Activated T-cell treated with anti-CD3 and anti-CD28 coated beads, Interleukin-2, amount 50 U/mL, for 72 hours (primary cell): ENCODE measurements at regions not wholly inside any gene's neighbourhood (a gene's known extent, or its start where the extent isn't known, plus 50 kb on each side); places are given as distances from the start of the nearest gene placed in this dataset.

ENCODE experiments used
- ATAC-seq, 2 donors: fragments of 150-1000 bp; cut with Tn5 transposase; replicated peaks in 1 of 2; 2 replicates each; pipeline ENCODE4 v1.10.0; 2021; ENCODE audit warnings: moderate library complexity in 2 of 2, mild to moderate bottlenecking in 1 of 2
- DNase-seq, 2 donors: peaks; one replicate each; pipeline ENCODE4 v3.0.0; 2021 to 2022; ENCODE audit warnings: mixed read lengths in 1 of 2
- H3K27ac Mint-ChIP-seq: one replicate; pipeline ENCODE4 v1.8.0; 2022; ENCODE audit warnings: mild to moderate bottlenecking, moderate library complexity, mixed read lengths
- H3K27me3 Mint-ChIP-seq: one replicate; pipeline ENCODE4 v1.8.0; 2022; ENCODE audit warnings: low read depth, mixed read lengths
- H3K36me3 Mint-ChIP-seq, 2 donors: one replicate each; pipeline ENCODE4 v1.8.0; 2022; ENCODE audit warnings: mixed read lengths in 2 of 2, mild to moderate bottlenecking in 1 of 2; ENCODE audit not compliant: insufficient read depth in 2 of 2
- H3K4me1 Mint-ChIP-seq: one replicate; pipeline ENCODE4 v1.8.0; 2022; ENCODE audit warnings: low read depth, mixed read lengths
- H3K4me3 Mint-ChIP-seq, 2 donors: one replicate each; pipeline ENCODE4 v1.8.0; 2022; ENCODE audit warnings: mild to moderate bottlenecking in 2 of 2, mixed read lengths in 2 of 2, moderate library complexity in 2 of 2
- H3K9me3 Mint-ChIP-seq, 2 donors: one replicate each; pipeline ENCODE4 v1.8.0; 2022; ENCODE audit warnings: mixed read lengths in 2 of 2

DNA sequence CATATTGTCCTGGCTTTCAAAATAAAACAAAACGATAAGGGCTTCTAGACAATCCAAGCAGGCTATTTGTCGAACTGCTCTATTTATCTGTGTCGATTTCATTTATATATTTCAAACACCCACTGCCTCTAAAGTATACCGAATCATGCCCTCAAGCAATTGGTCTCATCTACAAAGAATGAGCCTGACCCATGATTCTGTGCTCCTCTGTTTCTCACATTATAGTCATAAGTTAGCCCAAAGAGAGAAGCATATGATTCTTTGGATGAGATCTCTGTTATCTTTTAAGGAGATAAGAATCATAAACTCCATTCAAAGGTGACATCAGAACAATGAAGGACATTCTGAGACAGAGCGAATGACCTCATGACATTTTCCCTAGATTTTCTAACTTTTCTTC, 191.1 kb downstream of the MAP2K6 start:
- Mint-ChIP-seq H3K9me3 (no peaks in the 10 kb centered on the region), H3K27ac (peak overlapping the region; percentile 86), H3K36me3 (no peaks in the 10 kb centered on the region), H3K4me1 (peaks cover 24% of the 10 kb centered on the region), H3K4me3 (no peak overlapping the region), H3K27me3 (peaks cover 7% of the 10 kb centered on the region)
- ATAC-seq (no peak), DNase-seq (no peak)

DNA sequence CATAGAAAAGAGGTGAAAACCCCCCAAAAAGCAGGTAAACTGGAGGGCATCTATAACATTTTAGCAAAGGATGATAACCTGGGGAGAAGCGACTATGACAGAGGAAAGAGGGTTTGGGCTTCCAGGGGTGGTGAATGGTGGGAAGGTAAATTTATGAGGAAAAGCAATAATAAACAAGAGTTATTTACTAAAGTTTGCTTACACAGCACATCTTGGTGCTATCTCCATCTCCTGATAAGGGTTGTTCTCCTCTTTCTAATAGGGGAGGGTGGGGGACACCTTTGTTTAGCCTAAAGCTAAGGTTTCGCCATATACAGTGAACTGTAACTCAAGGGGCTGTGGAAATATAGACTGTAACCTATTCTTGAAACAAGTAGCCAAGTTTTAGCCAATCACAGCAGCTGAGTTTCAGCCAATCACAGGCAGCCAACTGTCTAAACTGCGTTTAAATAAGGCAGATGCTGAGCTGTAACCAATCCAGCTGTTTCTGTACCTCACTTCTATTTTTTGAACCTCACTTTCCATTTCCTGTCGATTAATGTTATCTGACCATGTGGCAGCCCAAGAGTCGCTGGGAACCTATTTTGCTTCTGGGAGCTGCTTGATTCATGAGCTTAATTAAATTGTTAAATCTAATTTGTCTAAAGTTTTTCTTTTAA, 191.8 kb downstream of the MAP2K6 start:
- no peak overlapping the region for H3K4me3 Mint-ChIP-seq
- ATAC-seq = no peak
- no peaks in the 10 kb centered on the region for H3K36me3 Mint-ChIP-seq
- DNase-seq = no peak
- H3K4me1 Mint-ChIP-seq = peaks cover 24% of the 10 kb centered on the region
- peaks cover under 1 to 2% of the 10 kb centered on the region in 2 donors for H3K9me3 Mint-ChIP-seq
- peak overlapping the region; percentile 96 for H3K27ac Mint-ChIP-seq
- peaks cover 7% of the 10 kb centered on the region for H3K27me3 Mint-ChIP-seq

DNA sequence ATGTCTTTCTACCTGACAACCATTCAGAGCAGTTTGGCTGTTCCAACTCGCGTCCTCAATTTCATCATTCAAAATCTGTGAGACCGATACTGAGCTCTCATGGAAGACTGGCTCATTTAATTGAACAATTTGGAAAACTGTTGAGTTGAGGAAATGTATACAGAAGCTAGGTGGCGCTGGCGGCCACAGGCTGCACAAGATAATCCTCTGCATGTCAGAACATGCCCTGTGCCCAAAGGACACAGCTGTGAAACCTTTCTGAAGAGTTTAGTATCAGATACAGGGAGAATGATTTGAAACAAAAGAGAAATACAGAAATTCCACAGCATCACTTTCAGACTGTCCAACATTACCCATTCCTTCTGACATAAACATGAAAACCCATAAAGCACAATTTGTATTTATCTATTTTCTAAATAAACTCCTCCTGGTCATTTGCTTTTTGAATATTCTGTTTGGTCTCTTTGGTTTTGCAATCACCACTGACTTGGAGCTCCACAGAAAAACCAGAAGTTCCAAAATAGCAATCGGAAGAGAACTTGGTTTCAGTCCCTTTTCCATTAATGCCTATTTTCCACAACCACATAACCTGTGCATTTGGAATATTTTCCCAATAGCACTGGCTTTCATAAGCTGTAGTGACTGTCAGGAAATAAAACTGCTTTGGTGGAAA, 192.8 kb downstream of the MAP2K6 start:
- no peaks in the 10 kb centered on the region for H3K36me3 Mint-ChIP-seq
- peaks cover 2% of the 10 kb centered on the region in 2 donors for H3K9me3 Mint-ChIP-seq
- H3K27me3 Mint-ChIP-seq = peaks cover 7% of the 10 kb centered on the region
- ATAC-seq (peak; percentile 78 to 82), DNase-seq (peak; percentile 57 to 58)
- H3K4me1 Mint-ChIP-seq = peaks cover 24% of the 10 kb centered on the region
- no peak overlapping the region for H3K4me3 Mint-ChIP-seq
- H3K27ac Mint-ChIP-seq = peak overlapping the region; percentile 96

DNA sequence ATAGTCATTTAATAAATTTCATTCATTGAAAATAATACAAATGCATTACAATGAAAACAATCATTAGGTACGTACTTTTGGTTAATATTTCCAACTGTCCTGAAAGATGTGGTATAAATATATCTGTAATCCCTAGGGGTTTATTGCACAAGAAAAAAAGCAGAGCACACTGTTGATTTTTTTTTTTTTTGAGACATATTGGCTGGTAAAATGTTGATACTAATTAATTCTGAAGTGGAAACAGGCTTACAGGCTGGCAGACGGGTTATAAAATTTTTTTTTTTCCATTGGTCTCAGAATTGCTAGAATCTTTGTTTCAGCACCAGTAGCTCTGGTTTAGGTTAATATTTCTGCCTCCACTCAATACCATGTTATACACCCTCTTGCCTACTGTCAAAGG, 193.6 kb downstream of the MAP2K6 start:
- Mint-ChIP-seq H3K27me3 (peaks cover 7% of the 10 kb centered on the region), H3K4me1 (peaks cover 16% of the 10 kb centered on the region), H3K36me3 (no peaks in the 10 kb centered on the region), H3K4me3 (no peak overlapping the region), H3K27ac (peak overlapping the region; percentile 43), H3K9me3 (peaks cover 2% of the 10 kb centered on the region in 2 donors)
- ATAC-seq = no peak
- no peak for DNase-seq

DNA sequence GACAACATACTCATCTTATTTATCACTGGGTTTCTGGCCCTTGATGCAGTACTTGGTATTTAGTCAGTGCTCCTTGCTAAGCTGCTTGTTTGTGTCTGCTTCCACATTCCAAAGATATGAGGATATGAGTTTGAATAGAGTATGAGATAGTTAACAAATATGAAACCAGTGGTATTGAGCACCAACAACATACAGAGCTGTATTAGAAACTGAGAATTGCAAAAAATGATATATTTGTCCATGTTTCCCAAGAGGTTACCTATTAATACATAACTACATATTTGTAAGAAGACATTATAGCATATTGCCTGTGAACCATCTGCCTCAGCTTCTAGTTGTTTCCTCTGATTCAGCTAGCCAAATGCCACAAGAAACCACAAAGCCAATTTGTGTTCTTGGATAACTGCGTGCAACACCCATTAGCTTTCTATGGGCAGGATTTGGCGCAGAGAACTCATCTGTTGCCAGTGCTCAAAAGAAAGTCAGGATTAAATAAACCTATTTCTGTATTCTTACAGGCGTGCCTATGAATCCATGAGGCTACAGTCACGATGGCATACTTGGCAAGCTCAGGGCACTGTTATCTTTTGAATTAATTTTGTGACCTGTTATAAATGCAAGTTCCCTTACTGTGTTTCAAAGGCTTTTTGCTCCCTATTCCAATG, 194.4 kb downstream of the MAP2K6 start:
- DNase-seq = no peak
- H3K4me3 Mint-ChIP-seq = no peak overlapping the region
- peak overlapping the region; percentile 43 for H3K27ac Mint-ChIP-seq
- no peaks in the 10 kb centered on the region for H3K36me3 Mint-ChIP-seq
- ATAC-seq = no peak
- peaks cover 7% of the 10 kb centered on the region for H3K27me3 Mint-ChIP-seq
- H3K4me1 Mint-ChIP-seq = peaks cover 13% of the 10 kb centered on the region
- H3K9me3 Mint-ChIP-seq = peaks cover 2% of the 10 kb centered on the region in 2 donors

DNA sequence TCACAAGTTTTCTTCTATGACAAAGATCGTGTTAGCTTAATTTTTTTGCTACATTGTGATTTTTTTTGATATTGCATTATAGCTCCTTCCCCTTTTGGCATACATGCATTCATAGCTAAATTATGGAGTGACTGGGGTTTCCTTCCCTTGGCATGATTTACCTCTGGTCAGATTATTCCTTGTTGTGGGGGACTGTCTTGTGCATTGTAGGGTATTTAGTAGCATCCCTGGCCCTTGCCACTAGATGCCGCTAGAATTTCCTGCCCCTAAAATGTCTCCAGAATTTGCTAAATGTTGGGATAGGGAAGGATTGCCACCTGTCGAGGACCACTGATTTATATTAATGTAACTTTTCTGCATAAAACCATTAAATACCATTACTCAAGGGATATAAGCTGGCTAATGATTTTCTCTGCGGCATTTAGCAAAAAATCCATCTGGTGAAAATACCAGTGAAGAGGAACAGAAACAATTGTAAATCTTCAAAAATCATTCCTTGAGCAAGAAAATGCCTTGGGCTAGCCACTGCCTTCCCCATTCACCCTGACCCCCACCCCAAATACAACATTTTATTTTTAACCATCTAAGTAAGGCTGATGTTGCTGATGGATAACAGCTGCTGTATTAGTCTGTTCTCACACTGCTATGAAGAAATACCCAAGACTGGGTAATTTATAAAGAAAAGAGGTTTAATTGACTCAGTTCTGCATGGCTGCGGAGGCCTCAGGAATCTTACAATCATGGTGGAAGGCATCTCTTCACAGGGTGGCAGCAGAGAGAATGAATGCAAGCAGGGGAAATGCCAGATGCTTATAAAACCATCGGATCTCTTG, 195.2 kb downstream of the MAP2K6 start:
- peaks cover 2% of the 10 kb centered on the region in 2 donors for H3K9me3 Mint-ChIP-seq
- ATAC-seq (no peak), DNase-seq (no peak)
- no peak overlapping the region for H3K4me3 Mint-ChIP-seq
- H3K27me3 Mint-ChIP-seq = peaks cover 7% of the 10 kb centered on the region
- H3K27ac Mint-ChIP-seq = no peak overlapping the region
- H3K36me3 Mint-ChIP-seq = no peaks in the 10 kb centered on the region
- peaks cover 13% of the 10 kb centered on the region for H3K4me1 Mint-ChIP-seq

DNA sequence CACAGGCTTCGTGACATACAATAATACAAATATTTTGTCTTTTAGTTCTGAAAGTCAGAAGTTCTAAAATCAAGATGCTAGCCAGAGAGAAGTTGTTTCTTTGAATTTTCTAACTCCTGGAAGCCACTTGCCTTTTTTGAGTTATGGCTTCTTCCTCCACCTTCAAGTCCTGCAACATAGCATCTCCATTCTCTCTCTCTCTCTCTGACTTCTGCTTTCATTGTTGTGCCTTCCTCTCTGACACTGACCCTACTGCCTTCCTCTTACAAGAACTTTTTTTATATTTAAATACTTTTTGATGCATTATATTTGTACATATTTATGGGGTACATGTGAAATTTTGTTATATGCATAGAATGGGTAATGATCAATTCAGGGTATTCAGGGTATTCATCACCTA, 205.9 kb downstream of the MAP2K6 start:
- Mint-ChIP-seq H3K27ac (no peak overlapping the region), H3K27me3 (no peaks in the 10 kb centered on the region), H3K36me3 (peaks cover 2 to 6% of the 10 kb centered on the region in 2 donors), H3K4me1 (peaks cover 5% of the 10 kb centered on the region), H3K9me3 (peaks cover 3 to 8% of the 10 kb centered on the region in 2 donors), H3K4me3 (no peak overlapping the region)
- ATAC-seq (no peak), DNase-seq (no peak)

DNA sequence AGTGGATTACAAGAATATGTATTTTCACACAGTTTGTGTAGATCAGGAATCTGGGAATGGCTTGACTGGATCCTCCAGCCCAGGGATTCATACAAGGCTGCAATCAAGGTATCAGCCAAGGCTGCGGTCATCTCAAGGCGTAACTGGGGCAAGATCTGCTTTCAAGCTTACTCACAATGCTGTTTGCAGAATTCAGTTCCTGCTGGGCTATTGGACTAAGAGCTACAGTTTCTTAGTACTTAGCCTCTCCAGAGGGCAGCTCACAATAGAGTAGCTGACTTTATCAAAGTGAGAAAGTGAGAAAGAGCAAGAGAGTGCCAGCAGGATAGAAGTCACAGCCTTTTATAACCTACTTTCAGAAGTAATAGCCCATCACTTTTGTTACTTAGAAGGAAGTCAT, 211.0 kb downstream of the MAP2K6 start:
- Mint-ChIP-seq H3K4me1 (peaks cover 5% of the 10 kb centered on the region), H3K27me3 (no peaks in the 10 kb centered on the region), H3K36me3 (peaks cover 2% of the 10 kb centered on the region in 2 donors), H3K9me3 (peaks cover 3 to 6% of the 10 kb centered on the region in 2 donors), H3K27ac (no peak overlapping the region), H3K4me3 (no peak overlapping the region)
- ATAC-seq (no peak), DNase-seq (no peak)

DNA sequence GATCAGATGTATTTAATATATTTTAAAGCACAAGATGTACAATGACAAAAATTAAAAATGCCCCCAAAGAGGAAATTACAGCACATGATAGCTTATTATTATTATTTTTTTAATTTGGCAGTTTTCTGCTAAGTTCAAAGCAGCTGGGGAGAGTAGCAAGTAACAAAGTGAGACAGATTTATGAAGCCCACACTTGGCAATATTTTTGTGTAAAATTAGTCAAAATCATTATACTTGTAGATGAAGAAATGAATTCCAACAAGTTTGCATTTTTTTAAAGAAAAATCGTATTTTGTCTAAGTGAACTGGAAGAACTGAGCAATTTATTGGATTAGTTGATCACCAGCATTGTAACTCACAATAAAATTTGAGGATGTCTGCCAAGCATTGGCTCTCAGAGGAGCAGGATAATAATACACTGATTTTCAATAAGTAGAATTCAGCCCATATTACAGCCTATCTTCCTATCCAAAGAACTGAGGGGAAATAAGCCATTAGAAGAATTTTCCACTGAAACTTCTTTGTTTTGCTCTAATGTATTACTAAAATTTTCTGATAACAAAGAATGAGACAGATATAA, 215.6 kb downstream of the MAP2K6 start:
- no peak for ATAC-seq
- Mint-ChIP-seq H3K4me3 (no peak overlapping the region), H3K4me1 (peaks cover 2% of the 10 kb centered on the region), H3K9me3 (peaks cover 2 to 5% of the 10 kb centered on the region in 2 donors), H3K36me3 (peaks cover 0 to 5% of the 10 kb centered on the region in 2 donors), H3K27me3 (no peaks in the 10 kb centered on the region), H3K27ac (no peak overlapping the region)
- no peak for DNase-seq

DNA sequence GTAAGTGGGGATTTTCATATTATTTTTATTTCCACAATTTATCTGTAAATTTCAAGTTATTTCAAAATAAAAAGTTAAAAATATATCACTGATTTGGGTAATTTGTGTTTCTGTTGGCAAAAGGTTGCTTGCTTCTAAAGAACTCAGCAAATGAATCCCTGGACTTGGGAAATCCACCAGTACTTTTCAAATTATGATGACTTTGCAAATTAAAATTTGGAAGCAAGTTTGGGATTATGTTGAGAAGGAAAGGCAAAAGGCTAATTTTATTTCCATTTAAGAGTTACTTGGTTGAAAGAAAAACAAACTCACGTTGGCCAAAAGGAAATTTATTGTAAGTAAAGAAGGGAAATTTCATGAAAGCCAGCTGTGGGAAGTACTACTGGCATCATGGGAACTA, 220.3 kb downstream of the MAP2K6 start:
- no peak overlapping the region for H3K4me3 Mint-ChIP-seq
- H3K9me3 Mint-ChIP-seq = peaks cover 2 to 5% of the 10 kb centered on the region in 2 donors

DNA sequence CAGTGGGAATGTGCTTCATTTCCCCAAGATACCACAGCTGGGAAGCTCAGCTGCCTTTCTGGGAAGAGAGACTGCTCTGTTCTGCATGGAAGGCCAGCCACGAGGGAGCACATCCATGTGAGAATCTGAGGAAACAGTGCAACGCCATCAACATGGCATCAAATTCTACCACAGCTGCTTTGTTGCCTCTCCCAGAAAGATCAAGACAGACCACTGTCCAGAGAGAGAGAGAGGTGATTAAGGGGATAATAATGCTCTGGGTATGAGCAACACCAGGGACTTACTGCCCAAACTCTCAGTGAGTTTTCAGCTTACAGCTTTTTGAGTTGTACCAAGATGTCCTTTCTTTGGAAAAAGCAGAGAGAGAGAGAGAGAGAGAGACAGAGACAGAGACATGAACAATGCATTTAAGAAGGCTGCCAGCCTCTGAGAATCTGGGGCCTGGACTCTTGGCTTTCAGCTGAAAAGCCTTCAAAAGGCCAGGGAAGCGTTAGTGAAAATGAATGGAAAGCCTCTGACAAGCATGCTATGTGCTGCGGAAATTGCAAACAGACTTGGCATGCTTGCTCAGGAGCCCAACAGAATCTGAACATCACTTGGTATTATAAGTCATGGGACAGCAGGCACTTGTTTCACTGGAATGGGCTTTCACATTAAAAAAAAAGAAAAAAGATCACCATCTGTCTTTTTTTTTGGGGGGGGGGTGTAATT, 223.1 kb downstream of the MAP2K6 start:
- Mint-ChIP-seq H3K27me3 (no peaks in the 10 kb centered on the region), H3K36me3 (no peaks in the 10 kb centered on the region), H3K4me3 (no peak overlapping the region), H3K27ac (no peak overlapping the region), H3K4me1 (no peaks in the 10 kb centered on the region), H3K9me3 (peaks cover 0 to 2% of the 10 kb centered on the region in 2 donors)
- DNase-seq = no peak
- ATAC-seq = no peak

More for the DNA sequence above, 220.3 kb downstream of the MAP2K6 start:
- Mint-ChIP-seq H3K4me1 (no peaks in the 10 kb centered on the region), H3K36me3 (peaks cover 0 to 3% of the 10 kb centered on the region in 2 donors), H3K27ac (no peak overlapping the region), H3K27me3 (no peaks in the 10 kb centered on the region)
- no peak for ATAC-seq
- no peak for DNase-seq

DNA sequence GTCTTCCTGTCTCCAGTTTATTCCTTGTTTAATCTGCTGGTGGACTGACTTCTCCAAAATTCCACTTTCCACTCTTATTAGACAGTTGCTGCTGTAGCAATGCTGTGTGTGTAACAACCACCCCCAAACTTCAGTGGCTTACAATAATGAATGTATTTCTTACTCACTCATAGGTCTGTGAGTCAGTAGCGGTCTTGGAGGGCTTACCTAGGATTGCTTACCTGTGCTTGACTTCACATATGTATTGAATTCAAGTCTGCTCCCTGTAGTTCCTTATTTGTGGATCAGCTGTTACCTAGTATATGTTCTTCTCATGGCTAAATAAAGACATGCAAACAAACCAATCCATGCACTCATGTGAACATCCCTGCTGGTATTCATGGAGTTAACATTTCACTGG, 224.6 kb downstream of the MAP2K6 start:
- H3K27ac Mint-ChIP-seq = no peak overlapping the region

More for the DNA sequence above, 224.6 kb downstream of the MAP2K6 start:
- peaks cover 0 to 1% of the 10 kb centered on the region in 2 donors for H3K9me3 Mint-ChIP-seq
- no peak overlapping the region for H3K4me3 Mint-ChIP-seq
- no peaks in the 10 kb centered on the region for H3K27me3 Mint-ChIP-seq
- H3K4me1 Mint-ChIP-seq = no peaks in the 10 kb centered on the region
- DNase-seq = no peak
- no peak for ATAC-seq
- no peaks in the 10 kb centered on the region for H3K36me3 Mint-ChIP-seq
